DMS53 treated with DMSO at 0.1 percent for 48 hours (cell line): ENCODE measurements at regions not wholly inside any gene's neighbourhood (a gene's known extent, or its start where the extent isn't known, plus 50 kb on each side); places are given as distances from the start of the nearest gene placed in this dataset.

Source experiments
- DNase-seq: peaks from one replicate; lab custom pipeline; 2025; ENCODE audit not compliant: unreplicated experiment; lab: John Stamatoyannopoulos, UW

GRCh38 chr9:82149501-82149946 lies 161.0 kb downstream of the SPATA31D1 start:
- no peak for DNase-seq

GRCh38 chr9:82152181-82152580 lies 163.6 kb downstream of the SPATA31D1 start:
- DNase-seq = no peak

- no peak for DNase-seq
Measured at GRCh38 chr9:82153032-82153431, 164.5 kb downstream of the SPATA31D1 start.

- DNase-seq = no peak
Measured at GRCh38 chr9:82154573-82154972, 166.0 kb downstream of the SPATA31D1 start.

- no peak for DNase-seq
Measured at GRCh38 chr9:82161876-82162275, 173.3 kb downstream of the SPATA31D1 start.

GRCh38 chr9:82164159-82164558 lies 175.6 kb downstream of the SPATA31D1 start:
- no peak for DNase-seq

- DNase-seq = no peak
Measured at GRCh38 chr9:82167296-82167695, 178.7 kb downstream of the SPATA31D1 start.

- peak; percentile 66 for DNase-seq
Measured at GRCh38 chr9:82168585-82168984, 180.0 kb downstream of the SPATA31D1 start.

GRCh38 chr9:82170866-82171265 lies 182.3 kb downstream of the SPATA31D1 start:
- no peak for DNase-seq

GRCh38 chr9:82171271-82171670 lies 182.7 kb downstream of the SPATA31D1 start:
- DNase-seq = no peak

GRCh38 chr9:82180711-82181110 lies 192.1 kb downstream of the SPATA31D1 start:
- DNase-seq = peak; percentile 30

- no peak for DNase-seq
Measured at GRCh38 chr9:82183181-82183860, 194.7 kb downstream of the SPATA31D1 start.

GRCh38 chr9:82184524-82184923 lies 196.0 kb downstream of the SPATA31D1 start:
- no peak for DNase-seq

GRCh38 chr9:82188817-82189216 lies 200.2 kb downstream of the SPATA31D1 start:
- no peak for DNase-seq

- DNase-seq = no peak
Measured at GRCh38 chr9:82191082-82191770, 202.7 kb downstream of the SPATA31D1 start.

GRCh38 chr9:82192211-82192610 lies 203.6 kb downstream of the SPATA31D1 start:
- DNase-seq = no peak

GRCh38 chr9:82196622-82197441 lies 208.3 kb downstream of the SPATA31D1 start:
- DNase-seq = no peak

- no peak for DNase-seq
Measured at GRCh38 chr9:82201196-82201595, 212.6 kb downstream of the SPATA31D1 start.

- DNase-seq = no peak
Measured at GRCh38 chr9:82202808-82203207, 214.2 kb downstream of the SPATA31D1 start.

- no peak for DNase-seq
Measured at GRCh38 chr9:82206490-82206889, 217.9 kb downstream of the SPATA31D1 start.

- no peak for DNase-seq
Measured at GRCh38 chr9:82206946-82207345, 218.4 kb downstream of the SPATA31D1 start.
